IMR-90 (cell line): ENCODE measurements at regions not wholly inside any gene's neighbourhood (a gene's known extent, or its start where the extent isn't known, plus 50 kb on each side); places are given as distances from the start of the nearest gene placed in this dataset.

ENCODE experiments used
- ATAC-seq: fragments of 200-7000 bp; cut with Tn5 transposase; 2 replicates; pipeline ENCODE4 v1.9.1; 2020; ENCODE audit warnings: low read depth, mild to moderate bottlenecking, moderate library complexity
- BruUV-seq: library from RNA; stranded (reverse); fragments of 400-500 nt; replicated peaks from 2 replicates; lab custom pipeline; 2021; lab: Mats Ljungman, UMichigan
- CTCF ChIA-PET: fragments of 300-600 bp; formaldehyde crosslinking; extraction: SDS; loops from one replicate; lab custom pipeline; 2021; ENCODE audit warnings: antibody characterized with exemption; lab: Yijun Ruan, JAX
- POLR2A ChIA-PET: fragments of 300-600 bp; sonication (Branson Sonifier 250); formaldehyde crosslinking; loops from one replicate; lab custom pipeline; 2022; ENCODE audit warnings: antibody characterized with exemption; ENCODE audit not compliant: unreplicated experiment; lab: Charles Lee
- DNase-seq: peaks from one replicate; pipeline ENCODE4 v3.0.0; 2013
- H2AFZ ChIP-seq: replicated peaks from 2 replicates; pipeline ENCODE3; 2013; ENCODE audit warnings: low read length, mild to moderate bottlenecking; ENCODE audit not compliant: poor library complexity
- H2AK5ac ChIP-seq: 2 replicates; pipeline ENCODE4 v1.6.1; 2013; ENCODE audit warnings: low read depth, low read length, inconsistent platforms
- H2AK9ac ChIP-seq: replicated peaks from 2 replicates; pipeline ENCODE3; 2013; ENCODE audit warnings: mild to moderate bottlenecking, low read depth, low read length, moderate library complexity; ENCODE audit not compliant: poor library complexity
- H2BK120ac ChIP-seq: 2 replicates; pipeline ENCODE4 v1.6.1; 2013; ENCODE audit warnings: low read depth, low read length, inconsistent platforms
- H2BK15ac ChIP-seq: 3 replicates; pipeline ENCODE4 v1.6.1; 2013; ENCODE audit warnings: low read depth, low read length, inconsistent platforms
- H2BK20ac ChIP-seq: 2 replicates; pipeline ENCODE4 v1.6.1; 2013; ENCODE audit warnings: low read depth, mild to moderate bottlenecking, inconsistent platforms, low read length, moderate library complexity
- H2BK5ac ChIP-seq: 2 replicates; pipeline ENCODE4 v1.6.1; 2013; ENCODE audit warnings: mild to moderate bottlenecking, low read depth, low read length, inconsistent platforms; ENCODE audit not compliant: poor library complexity, severe bottlenecking
- H3K14ac ChIP-seq: replicated peaks from 2 replicates; pipeline ENCODE4 v1.6.1; 2013; ENCODE audit warnings: low read depth, low read length, inconsistent platforms
- H3K18ac ChIP-seq: 2 replicates; pipeline ENCODE4 v1.6.1; 2013; ENCODE audit warnings: low read depth, low read length, control low read depth
- H3K23ac ChIP-seq: 2 replicates; pipeline ENCODE4 v1.6.1; 2013; ENCODE audit warnings: low read depth, low read length, inconsistent platforms
- H3K27ac ChIP-seq: 2 replicates; pipeline ENCODE4 v1.5.1; 2013; ENCODE audit warnings: mild to moderate bottlenecking, control low read depth, low read length; ENCODE audit not compliant: insufficient read depth
- H3K27me3 ChIP-seq: 2 replicates; pipeline ENCODE4 v1.6.1; 2013; ENCODE audit warnings: low read length; ENCODE audit not compliant: control insufficient read depth, insufficient read depth
- H3K36me3 ChIP-seq: 2 replicates; pipeline ENCODE4 v1.6.1; 2013; ENCODE audit warnings: low read length, mixed read lengths; ENCODE audit not compliant: control insufficient read depth, insufficient read depth
- H3K4ac ChIP-seq: 2 replicates; pipeline ENCODE4 v1.6.1; 2013; ENCODE audit warnings: low read depth, low read length, inconsistent platforms
- H3K4me1 ChIP-seq: 2 replicates; pipeline ENCODE4 v1.6.1; 2013; ENCODE audit warnings: low read length, mixed read lengths; ENCODE audit not compliant: control insufficient read depth, insufficient read depth
- H3K4me2 ChIP-seq: 2 replicates; pipeline ENCODE4 v1.6.1; 2013; ENCODE audit warnings: low read depth, mild to moderate bottlenecking, control low read depth, low read length, moderate library complexity
- H3K4me3 ChIP-seq: 2 replicates; pipeline ENCODE4 v1.5.1; 2013; ENCODE audit warnings: low read depth, mild to moderate bottlenecking, control low read depth, low read length, moderate library complexity; ENCODE audit not compliant: insufficient read depth
- H3K56ac ChIP-seq: 2 replicates; pipeline ENCODE4 v1.6.1; 2013; ENCODE audit warnings: low read length, inconsistent platforms; ENCODE audit not compliant: insufficient read depth; ENCODE audit errors: extremely low read depth
- H3K79me1 ChIP-seq, 2 experiments: 2 replicates each; pipeline ENCODE4 v1.6.1; 2013; ENCODE audit warnings: low read length in 2 of 2, inconsistent platforms in 1 of 2, low read depth in 1 of 2
- H3K9ac ChIP-seq: 2 replicates; pipeline ENCODE4 v1.6.1; 2013; ENCODE audit warnings: low read depth, low read length, control low read depth
- H3K9me1 ChIP-seq: 2 replicates; pipeline ENCODE4 v1.6.1; 2013; ENCODE audit warnings: low read length, inconsistent platforms; ENCODE audit not compliant: insufficient read depth
- H3K9me3 ChIP-seq: 2 replicates; pipeline ENCODE4 v1.6.1; 2013; ENCODE audit warnings: low read length; ENCODE audit not compliant: control insufficient read depth, insufficient read depth
- H4K20me1 ChIP-seq: 2 replicates; pipeline ENCODE4 v1.6.1; 2013; ENCODE audit warnings: low read length, inconsistent platforms; ENCODE audit not compliant: insufficient read depth
- H4K5ac ChIP-seq: 2 replicates; pipeline ENCODE4 v1.6.1; 2013; ENCODE audit warnings: mild to moderate bottlenecking, low read depth, low read length, control low read depth
- H4K8ac ChIP-seq, 2 experiments: 2 replicates each; pipeline ENCODE4 v1.6.1; 2013; ENCODE audit warnings: low read depth in 2 of 2, low read length in 2 of 2, control low read depth in 1 of 2, inconsistent platforms in 1 of 2
- H4K91ac ChIP-seq: 2 replicates; pipeline ENCODE4 v1.6.1; 2013; ENCODE audit warnings: low read depth, low read length, inconsistent platforms; ENCODE audit not compliant: insufficient read depth
- BHLHE40 ChIP-seq: fragments of 150-350 bp; IDR thresholded peaks from 2 replicates; pipeline ENCODE4 v1.6.1; 2016; ENCODE audit warnings: mild to moderate bottlenecking, low read depth, low read length
- CEBPB ChIP-seq: IDR thresholded peaks from 2 replicates; pipeline ENCODE4 v1.6.1; 2012; ENCODE audit warnings: low read depth, low read length, improper control_type of control experiment
- MAFK ChIP-seq: IDR thresholded peaks from 2 replicates; pipeline ENCODE4 v1.6.1; 2012; ENCODE audit warnings: low read depth, low read length, improper control_type of control experiment
- MAZ ChIP-seq: IDR thresholded peaks from 2 replicates; pipeline ENCODE4 v1.6.1; 2012; ENCODE audit warnings: low read depth, mild to moderate bottlenecking, low read length, improper control_type of control experiment, moderate library complexity, borderline replicate concordance
- MXI1 ChIP-seq: IDR thresholded peaks from 2 replicates; pipeline ENCODE4 v1.6.1; 2012; ENCODE audit warnings: low read depth, mild to moderate bottlenecking, low read length, moderate library complexity, borderline replicate concordance
- NFE2L2 ChIP-seq: fragments of 150-350 bp; IDR thresholded peaks from 2 replicates; pipeline ENCODE4 v1.6.1; 2016; ENCODE audit warnings: low read depth, mild to moderate bottlenecking, low read length
- POLR2A ChIP-seq: IDR thresholded peaks from 2 replicates; pipeline ENCODE4 v1.6.1; 2012; ENCODE audit warnings: mild to moderate bottlenecking, low read depth, low read length
- RAD21 ChIP-seq: IDR thresholded peaks from 2 replicates; pipeline ENCODE4 v1.6.1; 2012; ENCODE audit warnings: low read length, improper control_type of control experiment
- RCOR1 ChIP-seq: IDR thresholded peaks from 2 replicates; pipeline ENCODE4 v1.6.1; 2012; ENCODE audit warnings: mild to moderate bottlenecking, low read length, improper control_type of control experiment; ENCODE audit not compliant: insufficient replicate concordance
- RFX5 ChIP-seq: IDR thresholded peaks from 2 replicates; pipeline ENCODE4 v1.8.0; 2012; ENCODE audit warnings: low read depth, mild to moderate bottlenecking, low read length, moderate library complexity
- USF2 ChIP-seq: fragments of 150-350 bp; IDR thresholded peaks from 2 replicates; pipeline ENCODE4 v1.6.1; 2017; ENCODE audit warnings: mild to moderate bottlenecking, antibody characterized with exemption, low read length, low read depth
- WGBS, 2 experiments: methylation state at CpG; one replicate each; pipeline versions ENCODE4 v1.1.5 to v1.1.7; 2013; ENCODE audit warnings: missing lambda C conversion rate in 2 of 2; ENCODE audit not compliant: insufficient read length in 1 of 2; ENCODE audit errors: extremely low coverage in 2 of 2; 5-methylcytosine and 5-hydroxymethylcytosine counted together
- dilution Hi-C: fragments of 300-500 bp; cut with HindIII; formaldehyde crosslinking; loops from one replicate; pipeline ENCODE4 v1.14.3; 2018; ENCODE audit warnings: low sequenced_read_pairs; ENCODE audit not compliant: unreplicated experiment
- in situ Hi-C: fragments of 300-500 bp; cut with MboI; formaldehyde crosslinking; loops from 3 replicates; pipeline ENCODE4 v1.14.3; 2019; ENCODE audit warnings: low sequenced_read_pairs, inconsistent platforms, mixed read lengths
- intact Hi-C: fragments of 100-400 bp; cut with micrococcal nuclease; formaldehyde crosslinking; loops from 2 replicates; pipeline ENCODE4 v1.10.0; 2022
- TF ChIP-seq, protein P1 (sequence below): conservative IDR thresholded peaks from 2 replicates; pipeline ENCODE4 v1.5.1; 2012; ENCODE audit warnings: mild to moderate bottlenecking, low read depth, low read length, improper control_type of control experiment

GRCh38 chr11:116518141-116518540 lies 254.6 kb downstream of the BUD13 start:
- H3K18ac ChIP-seq: no peak overlapping the region
- H2AK9ac ChIP-seq: no peak overlapping the region
- no peak overlapping the region for H4K91ac ChIP-seq
- intact Hi-C loops (no loop called here), dilution Hi-C loops (no loop called here), in situ Hi-C loops (no loop called here)
- H3K9ac ChIP-seq: no peak overlapping the region
- no TSS peak for BruUV-seq
- TF ChIP-seq POLR2A (no peak), BHLHE40 (no peak), RAD21 (no peak), RFX5 (no peak), NFE2L2 (no peak), MAFK (no peak), MXI1 (no peak), RCOR1 (no peak), USF2 (no peak), MAZ (no peak), CEBPB (no peak)
- TF ChIP-seq, protein P1, sequence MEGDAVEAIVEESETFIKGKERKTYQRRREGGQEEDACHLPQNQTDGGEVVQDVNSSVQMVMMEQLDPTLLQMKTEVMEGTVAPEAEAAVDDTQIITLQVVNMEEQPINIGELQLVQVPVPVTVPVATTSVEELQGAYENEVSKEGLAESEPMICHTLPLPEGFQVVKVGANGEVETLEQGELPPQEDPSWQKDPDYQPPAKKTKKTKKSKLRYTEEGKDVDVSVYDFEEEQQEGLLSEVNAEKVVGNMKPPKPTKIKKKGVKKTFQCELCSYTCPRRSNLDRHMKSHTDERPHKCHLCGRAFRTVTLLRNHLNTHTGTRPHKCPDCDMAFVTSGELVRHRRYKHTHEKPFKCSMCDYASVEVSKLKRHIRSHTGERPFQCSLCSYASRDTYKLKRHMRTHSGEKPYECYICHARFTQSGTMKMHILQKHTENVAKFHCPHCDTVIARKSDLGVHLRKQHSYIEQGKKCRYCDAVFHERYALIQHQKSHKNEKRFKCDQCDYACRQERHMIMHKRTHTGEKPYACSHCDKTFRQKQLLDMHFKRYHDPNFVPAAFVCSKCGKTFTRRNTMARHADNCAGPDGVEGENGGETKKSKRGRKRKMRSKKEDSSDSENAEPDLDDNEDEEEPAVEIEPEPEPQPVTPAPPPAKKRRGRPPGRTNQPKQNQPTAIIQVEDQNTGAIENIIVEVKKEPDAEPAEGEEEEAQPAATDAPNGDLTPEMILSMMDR: no peak
- no peaks in the 10 kb centered on the region for H4K20me1 ChIP-seq
- ChIA-PET CTCF (no interaction called here), POLR2A (no interaction called here)
- no peak overlapping the region for H4K8ac ChIP-seq
- no peak overlapping the region for H3K56ac ChIP-seq
- ATAC-seq: no peak
- H2AK5ac ChIP-seq: no peak overlapping the region
- no peak overlapping the region for H2BK15ac ChIP-seq
- no peak overlapping the region for H2AFZ ChIP-seq
- H3K4ac ChIP-seq: no peak overlapping the region
- H3K23ac ChIP-seq: no peak overlapping the region
- H3K4me3 ChIP-seq: no peak overlapping the region
- H3K27ac ChIP-seq: no peak overlapping the region
- no peak overlapping the region for H2BK120ac ChIP-seq
- no peak overlapping the region for H3K4me2 ChIP-seq
- no peak overlapping the region for H2BK5ac ChIP-seq
- no peaks in the 10 kb centered on the region for H3K9me1 ChIP-seq
- no peak overlapping the region for H3K14ac ChIP-seq
- no peak overlapping the region for H4K5ac ChIP-seq
- WGBS, 2 experiments: 73% methylated on average over 3 of the region's 10 CpGs; no CpG with 5 or more reads in 1 of the 2 experiments
- no peak for DNase-seq
- H3K36me3 ChIP-seq: no peaks in the 10 kb centered on the region
- no peak overlapping the region for H2BK20ac ChIP-seq
- H3K4me1 ChIP-seq: no peaks in the 10 kb centered on the region
- no peaks in the 10 kb centered on the region for H3K9me3 ChIP-seq
- no peaks in the 10 kb centered on the region for H3K79me1 ChIP-seq
- H3K27me3 ChIP-seq: no peaks in the 10 kb centered on the region
